ENCODE measurements at regions not wholly inside any gene's neighbourhood (a gene's known extent, or its start where the extent isn't known, plus 50 kb on each side); places are given as distances from the start of the nearest gene placed in this dataset.

- no peak for TF ChIP-seq GATA2 (IDR thresholded peaks at IDR 0.05; ENCODE audit: low read depth, low read length)
- no peak for TF ChIP-seq GATA3 (IDR thresholded peaks at IDR 0.05; ENCODE audit: low read depth, low read length)
These were observed 708.1 kb downstream of the MRPL39 start for GRCh38 chr21:24899138-24899537.
